Activated T-cell treated with anti-CD3 and anti-CD28 coated beads, Interleukin-2, amount 50 U/mL, for 48 hours (primary cell): ENCODE measurements at regions not wholly inside any gene's neighbourhood (a gene's known extent, or its start where the extent isn't known, plus 50 kb on each side); places are given as distances from the start of the nearest gene placed in this dataset.
"Not testable (repeated sequence)": the region's sequence is repeated elsewhere in the genome, so short reads cannot be mapped to it uniquely, and the experiment has no call there.

Experiments used
- DNase-seq, 2 experiments: peaks; one replicate each; pipeline ENCODE4 v3.0.0-alpha.2; 2020

DNA sequence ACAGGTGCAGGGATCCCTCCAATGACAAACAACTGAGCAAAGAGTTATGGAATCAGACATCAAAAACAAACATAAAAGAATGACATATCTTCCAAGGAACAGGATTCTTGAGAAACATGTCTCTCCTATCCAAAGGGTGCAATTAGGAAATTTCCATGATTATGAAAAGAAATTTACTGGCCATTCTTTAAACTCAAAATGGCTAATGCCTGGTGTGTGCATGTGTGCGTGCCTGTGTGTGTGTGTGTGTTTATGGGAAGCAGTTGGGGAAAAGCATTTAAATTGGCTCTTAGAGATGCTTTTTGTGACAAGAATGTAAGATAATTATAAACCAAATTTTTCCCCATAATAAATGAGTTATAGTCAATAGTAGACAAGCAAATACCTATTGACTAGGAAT, 320.5 kb upstream of the THBS1 start:
- DNase-seq = no peak

DNA sequence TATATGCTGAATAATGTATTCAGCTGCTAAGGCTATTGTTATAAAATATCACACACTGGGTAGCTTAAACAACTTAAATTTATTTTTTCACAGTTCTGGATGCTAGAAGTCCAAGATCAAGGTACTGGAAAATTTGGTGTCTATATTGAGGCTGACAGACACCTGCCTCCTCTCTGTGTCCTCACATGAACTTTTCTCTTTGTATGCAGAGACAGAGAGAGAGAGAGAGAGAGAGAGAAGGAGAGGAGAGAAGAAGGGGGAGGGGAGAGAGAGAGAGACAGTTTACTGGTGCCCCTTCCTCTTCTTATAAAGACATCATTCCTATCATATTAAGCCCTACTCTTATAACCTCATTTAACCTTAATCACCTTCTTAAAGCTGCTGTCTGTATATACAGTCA, 320.1 kb upstream of the THBS1 start:
- DNase-seq = no peak

DNA sequence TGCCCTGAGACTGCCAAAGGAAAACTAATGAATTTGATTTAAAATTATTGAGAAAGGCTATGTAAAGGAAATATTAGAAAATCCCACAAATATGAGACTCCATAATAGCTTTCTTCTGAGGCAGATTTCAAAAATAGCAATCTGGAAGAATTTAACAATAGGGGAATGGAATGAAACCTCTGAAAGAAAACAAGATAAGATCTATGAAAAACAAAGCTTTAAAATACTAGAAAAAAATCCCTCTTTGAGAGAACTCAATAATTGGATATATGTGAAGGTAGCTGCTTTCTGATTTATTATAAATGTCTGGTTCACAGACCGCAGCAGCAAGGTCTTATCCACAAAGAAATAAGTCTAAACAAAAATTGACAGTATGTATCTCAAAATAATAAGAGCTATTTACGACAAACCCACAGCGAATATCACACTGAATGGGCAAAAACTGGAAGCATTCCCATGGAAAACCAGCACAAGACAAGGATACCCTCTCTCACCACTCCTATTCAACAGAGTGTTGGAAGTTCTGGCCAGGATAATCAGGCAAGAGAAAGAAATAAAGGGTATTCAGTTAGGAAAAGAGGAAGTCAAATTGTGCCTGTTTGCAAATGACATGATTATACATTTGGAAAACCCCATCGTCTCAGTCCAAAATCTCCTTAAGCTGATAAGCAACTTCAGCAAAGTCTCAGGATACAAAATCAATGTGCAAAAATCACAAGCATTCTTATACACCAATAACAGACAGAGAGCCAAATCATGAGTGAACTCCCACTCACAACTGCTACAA, 319.3 kb upstream of the THBS1 start:
- not testable (repeated sequence) for DNase-seq

DNA sequence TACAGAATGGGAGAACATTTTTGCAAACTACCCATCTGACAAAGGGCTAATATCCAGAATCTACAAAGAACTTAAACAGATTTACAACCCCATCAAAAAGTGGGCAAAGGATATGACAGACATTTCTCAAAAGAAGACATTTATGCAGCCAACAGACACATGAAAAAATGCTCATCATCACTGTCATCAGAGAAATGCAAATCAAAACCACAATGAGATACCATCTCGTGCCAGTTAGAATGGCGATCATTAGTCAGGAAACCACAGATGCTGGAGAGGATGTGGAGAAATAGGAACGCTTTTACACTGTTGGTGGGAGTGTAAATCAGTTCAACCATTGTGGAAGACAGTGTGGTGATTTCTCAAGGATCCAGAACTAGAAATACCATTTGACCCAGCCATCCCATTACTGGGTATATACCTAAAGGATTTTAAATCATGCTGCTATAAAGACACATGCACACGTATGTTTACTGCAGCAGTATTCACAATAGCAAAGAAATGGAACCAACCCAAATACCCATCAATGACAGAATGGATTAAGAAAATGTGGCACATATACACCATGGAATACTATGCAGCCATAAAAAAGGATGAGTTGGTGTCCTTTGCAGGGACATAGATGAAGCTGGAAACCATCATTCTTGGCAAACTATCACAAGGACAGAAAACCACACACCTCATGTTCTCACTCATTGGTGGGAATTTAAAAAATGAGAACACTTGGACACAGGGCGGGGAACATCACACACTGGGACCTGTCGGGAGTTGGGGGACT, 317.7 kb upstream of the THBS1 start:
- DNase-seq = not testable (repeated sequence)

DNA sequence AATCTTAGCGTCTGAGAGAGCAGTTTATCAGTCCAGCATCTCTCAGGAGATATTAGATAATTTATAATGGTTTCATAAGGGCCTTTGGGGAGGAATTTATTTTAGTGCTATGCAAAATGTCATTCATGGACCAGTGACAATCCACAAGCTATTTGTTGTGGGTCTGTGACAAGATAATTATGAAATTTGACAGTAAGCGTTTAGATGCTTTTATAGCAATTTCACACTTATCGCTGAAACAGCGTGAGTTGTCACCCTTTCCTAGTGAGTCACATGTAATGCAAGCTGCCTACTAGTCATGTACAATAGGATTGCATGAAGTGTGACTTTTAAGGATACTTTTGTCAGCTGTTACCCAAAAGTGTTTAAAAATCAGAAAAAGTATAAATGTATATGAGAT, 315.6 kb upstream of the THBS1 start:
- no peak for DNase-seq

DNA sequence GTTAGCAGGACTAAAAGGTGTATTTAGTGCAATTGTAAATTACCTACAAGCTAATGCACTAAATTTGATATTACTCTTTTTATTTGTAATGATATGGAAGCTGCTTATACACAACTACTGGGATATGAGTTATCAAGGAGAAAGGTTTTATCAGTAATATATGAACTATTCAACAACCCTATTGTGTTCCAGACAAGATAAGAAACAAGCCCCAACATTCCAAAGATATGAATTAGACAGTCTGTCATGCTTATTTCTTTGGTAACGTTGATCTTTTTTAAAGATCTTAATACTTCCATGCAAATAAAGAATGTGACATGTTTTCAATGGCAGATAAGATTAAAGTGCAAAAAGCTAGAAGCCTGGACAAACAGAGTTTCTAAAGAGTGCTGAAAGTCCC, 314.0 kb upstream of the THBS1 start:
- no peak for DNase-seq

DNA sequence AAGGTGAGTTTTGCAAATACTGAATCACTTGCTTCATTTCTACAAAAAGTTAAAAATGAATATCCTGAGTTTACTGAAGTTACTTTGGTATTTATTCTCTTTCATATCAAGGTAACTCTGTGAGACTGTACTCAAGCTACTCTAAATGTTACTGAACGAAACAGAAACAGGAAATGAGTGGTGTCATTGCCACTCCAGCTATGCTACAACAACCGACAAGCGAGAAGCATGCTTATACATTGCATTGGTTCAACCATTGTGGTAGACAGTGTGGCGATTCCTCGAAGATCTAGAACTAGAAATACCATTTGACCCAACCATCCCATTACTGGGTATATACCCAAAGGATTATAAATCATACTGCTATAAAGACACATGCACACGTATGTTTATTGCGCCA, 313.2 kb upstream of the THBS1 start:
- no peak for DNase-seq

DNA sequence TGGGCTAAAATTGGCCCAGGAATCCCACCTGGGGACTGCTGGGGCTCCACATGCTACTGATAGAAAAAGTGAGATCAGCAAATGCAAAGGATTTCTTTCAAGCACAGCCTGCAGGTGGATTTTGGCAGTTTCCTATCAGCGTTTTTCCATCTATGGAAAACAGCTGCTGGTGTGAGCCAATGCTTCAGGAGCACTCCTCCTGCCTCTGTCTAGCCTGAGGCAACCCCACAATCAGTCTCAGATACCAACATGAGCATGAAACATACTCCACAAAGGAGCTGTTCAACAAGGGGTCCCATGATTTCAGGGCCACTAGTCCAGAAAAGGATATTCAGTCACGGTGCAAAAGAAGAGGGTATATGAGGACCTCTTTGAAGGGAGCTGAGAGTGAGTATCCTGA, 311.5 kb upstream of the THBS1 start:
- DNase-seq = no peak

DNA sequence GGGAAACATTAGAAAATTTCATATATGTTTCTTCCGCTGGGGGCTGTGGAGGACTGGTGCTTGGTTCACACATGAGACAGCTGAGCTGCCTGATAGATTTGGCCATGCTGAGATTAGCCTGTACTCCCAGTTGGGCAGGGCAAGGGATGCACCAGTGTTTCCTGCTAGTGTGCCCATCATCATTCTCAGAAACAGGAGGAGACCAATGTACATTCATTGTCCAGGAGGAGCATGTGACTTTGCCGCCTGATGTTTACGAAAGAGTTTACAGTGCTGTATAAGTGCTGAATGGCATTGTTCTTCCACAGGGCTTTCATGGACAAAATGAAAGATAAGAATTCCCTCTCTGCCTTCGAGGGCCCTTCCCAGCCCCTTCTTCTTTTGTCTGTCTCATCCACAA, 311.1 kb upstream of the THBS1 start:
- DNase-seq = no peak

- no peak for DNase-seq
These were observed 310.5 kb upstream of the THBS1 start for GRCh38 chr15:39270221-39270855.

GRCh38 chr15:39270934-39271333, 309.9 kb upstream of the THBS1 start:
- no peak for DNase-seq

DNA sequence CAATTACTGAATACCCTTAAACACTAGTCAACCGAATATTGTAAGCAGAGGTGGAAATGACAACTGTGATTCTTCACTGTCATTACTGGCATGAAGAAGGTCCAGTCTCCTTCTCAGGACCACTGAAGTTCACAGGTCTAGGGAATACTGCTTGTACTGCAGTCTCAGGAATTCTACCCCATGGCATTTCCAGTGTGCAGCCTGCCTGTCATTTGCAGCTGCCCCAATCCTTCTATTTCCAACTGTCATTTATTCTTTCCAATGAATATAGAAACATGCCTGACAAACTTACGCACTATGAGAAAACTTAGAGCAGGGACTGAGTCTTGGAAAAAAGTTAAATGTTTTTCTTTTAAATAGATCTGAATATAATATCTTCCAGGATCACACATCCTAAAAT, 308.0 kb upstream of the THBS1 start:
- DNase-seq = no peak

GRCh38 chr15:39273717-39274411, 307.0 kb upstream of the THBS1 start:
- DNase-seq = no peak

DNA sequence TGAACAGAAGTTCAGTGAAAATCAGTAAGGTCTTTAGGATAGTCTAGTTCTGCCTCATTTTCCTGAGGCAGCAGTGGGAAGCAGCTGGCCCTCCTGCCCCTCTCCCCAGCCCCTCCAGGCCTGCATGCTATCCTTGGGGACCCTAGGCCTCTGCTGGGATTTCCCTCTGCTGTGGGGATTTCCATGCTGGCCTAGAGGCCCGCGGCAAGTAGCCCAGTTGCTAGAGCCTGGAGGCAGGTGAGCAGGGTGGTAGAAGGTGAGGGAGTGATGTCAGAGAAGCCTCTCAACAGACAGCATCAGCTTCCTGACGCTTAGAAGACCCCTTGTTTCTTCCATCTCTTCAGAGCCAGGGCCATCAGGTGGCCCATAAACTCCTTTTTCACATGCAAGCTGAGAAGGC, 305.8 kb upstream of the THBS1 start:
- DNase-seq = no peak

DNA sequence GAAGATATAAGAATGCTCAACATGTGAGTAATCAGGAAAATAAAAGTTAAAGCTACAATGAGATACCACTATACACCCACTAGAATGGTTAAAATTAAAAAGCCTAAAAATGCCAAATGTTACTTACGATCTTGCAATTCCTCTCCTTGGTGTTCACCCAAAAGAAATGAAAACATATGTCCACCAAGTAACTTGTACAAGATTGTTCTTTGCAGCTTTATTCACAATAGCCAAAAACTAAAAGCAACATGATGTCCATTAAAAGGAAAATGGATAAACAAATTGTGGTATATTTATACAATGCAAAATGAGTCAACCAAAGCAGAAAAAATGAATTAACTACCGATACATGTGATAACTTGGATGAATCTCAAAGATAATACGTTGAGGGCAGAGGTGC, 301.6 kb upstream of the THBS1 start:
- no peak for DNase-seq

- no peak for DNase-seq
These were observed 299.8 kb upstream of the THBS1 start for GRCh38 chr15:39281094-39281493.

- DNase-seq = no peak
These were observed 298.1 kb upstream of the THBS1 start for GRCh38 chr15:39282663-39283208.

GRCh38 chr15:39283531-39283930, 297.3 kb upstream of the THBS1 start:
- DNase-seq = no peak

- DNase-seq = no peak
These were observed 295.8 kb upstream of the THBS1 start for GRCh38 chr15:39285071-39285470.

DNA sequence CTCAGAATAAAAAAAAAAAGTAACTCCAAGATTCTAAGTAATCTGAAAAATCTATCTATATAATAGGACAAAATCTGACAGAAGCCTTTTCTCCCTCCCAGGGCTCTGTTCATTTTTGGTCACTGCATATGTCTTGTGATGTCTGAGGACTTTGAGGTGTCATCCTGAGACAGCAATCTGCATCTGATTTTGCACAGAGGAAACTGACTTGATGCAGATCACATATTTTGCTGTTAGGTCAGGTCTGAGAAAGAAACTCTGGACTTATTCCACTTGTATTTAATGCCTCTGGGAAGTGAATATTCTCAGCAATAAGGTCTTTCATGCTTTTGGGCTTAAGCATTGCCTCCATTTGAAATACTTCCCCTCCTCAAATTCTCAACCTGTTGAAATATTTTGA, 295.2 kb upstream of the THBS1 start:
- DNase-seq = no peak

DNA sequence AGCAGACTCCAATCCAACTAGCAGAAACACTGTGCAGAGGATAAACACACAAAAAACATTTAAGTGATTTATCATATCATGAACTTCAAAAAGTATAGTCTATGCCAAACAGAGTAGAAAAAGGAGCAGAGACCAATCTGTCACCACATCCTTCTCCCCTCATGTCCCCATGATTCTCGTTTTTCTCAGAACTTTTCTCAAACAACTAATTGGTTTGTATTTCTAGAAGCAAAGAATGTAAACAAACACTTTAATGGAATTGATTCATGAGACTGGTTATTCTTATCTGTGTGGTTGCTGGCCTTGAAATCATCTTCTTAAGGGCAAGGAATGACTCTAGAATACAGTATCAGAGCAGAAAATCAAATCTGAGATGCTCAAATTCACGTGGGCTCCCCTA, 294.2 kb upstream of the THBS1 start:
- DNase-seq = no peak

DNA sequence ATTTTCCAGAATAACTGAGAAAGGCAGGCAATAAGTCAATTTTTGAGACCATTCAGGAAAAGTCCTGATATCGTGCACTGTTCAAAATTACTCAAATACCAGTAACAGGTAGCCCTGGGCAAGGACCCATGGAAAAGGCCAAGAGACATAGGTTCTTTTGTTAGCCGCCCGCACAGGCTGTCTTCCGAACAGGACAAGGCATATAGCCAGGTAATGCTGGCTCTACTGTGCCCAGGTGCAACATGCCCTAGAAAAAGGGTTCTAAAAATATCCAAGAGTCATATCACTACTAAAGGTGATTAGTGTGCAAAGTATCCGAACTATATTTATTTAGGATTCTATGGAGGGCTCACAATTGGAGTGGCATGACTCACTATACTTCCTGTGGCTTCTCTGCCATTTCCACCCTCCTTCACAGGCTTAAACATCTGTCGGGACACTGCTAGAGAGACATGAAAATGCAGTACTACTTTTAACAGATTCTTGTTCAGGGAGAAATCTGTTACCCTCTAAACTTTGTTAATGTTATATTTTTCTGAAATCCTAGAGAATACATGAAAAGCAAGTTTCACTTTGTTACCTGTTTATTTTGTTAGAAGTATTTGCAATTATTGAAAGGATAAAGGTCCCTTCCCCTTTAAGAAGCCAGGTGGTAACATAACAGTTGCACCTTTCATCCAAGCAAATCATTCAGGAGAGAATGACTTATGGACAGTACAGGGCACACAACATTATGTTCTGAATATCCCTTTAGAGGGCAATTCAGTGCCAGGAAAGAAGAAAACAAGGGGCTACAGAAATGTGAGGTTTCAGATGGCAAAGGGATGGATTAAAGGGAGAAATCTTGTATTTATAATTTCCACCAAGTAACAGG, 293.3 kb upstream of the THBS1 start:
- DNase-seq = no peak
